Transverse colon (tissue), 4 donors: ENCODE measurements at regions not wholly inside any gene's neighbourhood (a gene's known extent, or its start where the extent isn't known, plus 50 kb on each side); places are given as distances from the start of the nearest gene placed in this dataset.

Experiments used
- DNase-seq: peaks from one replicate; pipeline ENCODE4 v3.0.0-alpha.2; 2019
- H3K27ac ChIP-seq, 4 donors: fragments of 200-600 bp; sonication (generic); 2 replicates each; pipeline ENCODE4 v1.5.1; 2016 to 2018; ENCODE audit warnings: inconsistent platforms in 4 of 4
- H3K27me3 ChIP-seq: fragments of 200-600 bp; sonication (generic); 2 replicates; pipeline ENCODE4 v1.5.1; 2017; ENCODE audit warnings: inconsistent platforms
- H3K36me3 ChIP-seq, 4 donors: fragments of 200-600 bp; sonication (generic); 2 replicates each; pipeline ENCODE4 v1.5.1; 2017 to 2019; ENCODE audit warnings: inconsistent platforms in 4 of 4
- H3K4me1 ChIP-seq, 4 donors: fragments of 200-600 bp; sonication (generic); 2 replicates each; pipeline ENCODE4 v1.5.1; 2017 to 2020; ENCODE audit warnings: inconsistent platforms in 4 of 4
- H3K4me3 ChIP-seq, 4 donors: fragments of 200-600 bp; sonication (generic); 1 replicate in 1 of 4; 2 replicates in 3 of 4; pipeline versions ENCODE4 v1.5.1 to v1.6.1; 2017 to 2019; ENCODE audit warnings: inconsistent platforms in 4 of 4
- H3K9me3 ChIP-seq, 2 donors: fragments of 200-600 bp; sonication (generic); 2 replicates each; pipeline ENCODE4 v1.5.1; 2017 to 2019; ENCODE audit warnings: inconsistent platforms in 2 of 2
- CTCF ChIP-seq, 5 experiments: fragments of 200-600 bp in 3 of 5; fragments of 450-650 bp in 2 of 5; sonication (generic) in 3 of 5; IDR thresholded peaks; 1 replicate in 2 of 5; 2 replicates in 3 of 5; pipeline ENCODE4 v1.5.1; 2016 to 2017; ENCODE audit warnings: antibody characterized with exemption in 5 of 5, inconsistent platforms in 3 of 5, mild to moderate bottlenecking in 2 of 5, moderate library complexity in 1 of 5
- EP300 ChIP-seq: sonication (generic); formaldehyde crosslinking; IDR thresholded peaks from one replicate; pipeline ENCODE4 v1.6.1; 2017; ENCODE audit warnings: antibody characterized with exemption, low read depth
- POLR2A ChIP-seq: fragments of 450-650 bp; IDR thresholded peaks from one replicate; pipeline ENCODE4 v1.6.1; 2016; ENCODE audit warnings: antibody characterized with exemption, mild to moderate bottlenecking, moderate library complexity
- POLR2AphosphoS5 ChIP-seq, 3 donors: sonication (generic); formaldehyde crosslinking; IDR thresholded peaks; one replicate each; pipeline ENCODE4 v1.6.1; 2016; ENCODE audit warnings: antibody characterized with exemption in 3 of 3
- WGBS, 2 donors: methylation state at CpG; one replicate each; pipeline ENCODE4 v1.1.5; 2018; ENCODE audit warnings: low coverage in 1 of 2; 5-methylcytosine and 5-hydroxymethylcytosine counted together
- in situ Hi-C, 4 donors: fragments of 200-750 bp; cut with MboI; loops; one replicate each; pipeline versions ENCODE4 v1.15.0 to v1.15.1; 2017; ENCODE audit warnings: low sequenced_read_pairs in 3 of 4, low pct_ligation_motif_present in 1 of 4, low pct_unique_long_range_greater_than_20kb in 1 of 4
- intact Hi-C: fragments of 100-400 bp; cut with DNase I; formaldehyde crosslinking; loops from one replicate; pipeline ENCODE4 v1.15.1; 2023; ENCODE audit warnings: low total_unique reads

- intact Hi-C loops (no loop called here), in situ Hi-C loops (no loop called here)
- Histone ChIP-seq H3K36me3 (no peaks in the 10 kb centered on the region), H3K4me3 (no peak overlapping the region), H3K27me3 (no peaks in the 10 kb centered on the region), H3K27ac (no peak overlapping the region), H3K9me3 (no peaks in the 10 kb centered on the region), H3K4me1 (peaks cover 0 to 28% (median 8%) of the 10 kb centered on the region in 4 donors)
- TF ChIP-seq EP300, result no peak
- TF ChIP-seq CTCF (IDR thresholded peaks at IDR 0.05), result no peak
- TF ChIP-seq POLR2A, result no peak
- TF ChIP-seq POLR2AphosphoS5 (IDR thresholded peaks at IDR 0.05), result no peak
- 50 to 60% methylated on average over 2 of the region's 2 CpGs for WGBS, 2 donors
- no peak for DNase-seq
Observed at GRCh38 chr1:212218911-212219310, 66.3 kb upstream of the PPP2R5A start.

- H3K9me3 ChIP-seq, result no peaks in the 10 kb centered on the region
- no peaks in the 10 kb centered on the region for H3K36me3 ChIP-seq
- H3K4me3 ChIP-seq, result no peak overlapping the region
- DNase-seq, result no peak
- H3K4me1 ChIP-seq, result peaks cover 0 to 20% (median 3%) of the 10 kb centered on the region in 4 donors
- in situ Hi-C loops, result no loop called here
- H3K27ac ChIP-seq, result no peak overlapping the region
- 88% methylated on average over 5 to 8 of the region's 8 CpGs for WGBS, 2 donors
- no peaks in the 10 kb centered on the region for H3K27me3 ChIP-seq
- TF ChIP-seq POLR2A (no peak), CTCF (IDR thresholded peaks at IDR 0.05) (no peak), POLR2AphosphoS5 (IDR thresholded peaks at IDR 0.05) (no peak), EP300 (no peak)
- intact Hi-C loops, result no loop called here
Observed at GRCh38 chr1:212219679-212220463, 65.3 kb upstream of the PPP2R5A start.

GRCh38 chr1:212221801-212222200 lies 63.4 kb upstream of the PPP2R5A start:
- in situ Hi-C loops, result no loop called here
- intact Hi-C loops, result no loop called here
- H3K27ac ChIP-seq, result no peak overlapping the region
- H3K27me3 ChIP-seq, result no peaks in the 10 kb centered on the region
- DNase-seq, result no peak
- H3K4me1 ChIP-seq, result peaks cover 0 to 12% (median 3%) of the 10 kb centered on the region in 4 donors
- H3K36me3 ChIP-seq, result no peaks in the 10 kb centered on the region
- TF ChIP-seq POLR2AphosphoS5 (IDR thresholded peaks at IDR 0.05) (no peak), CTCF (IDR thresholded peaks at IDR 0.05) (no peak), POLR2A (no peak)
- H3K9me3 ChIP-seq, result no peaks in the 10 kb centered on the region
- 60% methylated on average over 1 of the region's 1 CpG; no CpG with 5 or more reads in 1 of the 2 donors for WGBS, 2 donors
- H3K4me3 ChIP-seq, result no peak overlapping the region

- TF ChIP-seq CTCF (IDR thresholded peaks at IDR 0.05) (no peak), EP300 (no peak), POLR2A (no peak), POLR2AphosphoS5 (IDR thresholded peaks at IDR 0.05) (no peak)
- no peaks in the 10 kb centered on the region for H3K9me3 ChIP-seq
- in situ Hi-C loops (no loop called here), intact Hi-C loops (no loop called here)
- no peak overlapping the region for H3K27ac ChIP-seq
- no peak for DNase-seq
- no peaks in the 10 kb centered on the region for H3K27me3 ChIP-seq
- WGBS, 2 donors, result 98 to 100% methylated on average over 1 to 2 of the region's 2 CpGs
- no peaks in the 10 kb centered on the region for H3K36me3 ChIP-seq
- H3K4me3 ChIP-seq, result no peak overlapping the region
- no peaks in the 10 kb centered on the region for H3K4me1 ChIP-seq
Observed at GRCh38 chr1:212224102-212224501, 61.1 kb upstream of the PPP2R5A start.
